Cardiac septum (tissue), 1 donor: ENCODE measurements at regions not wholly inside any gene's neighbourhood (a gene's known extent, or its start where the extent isn't known, plus 50 kb on each side); places are given as distances from the start of the nearest gene placed in this dataset.

Experiments used
- DNase-seq: peaks from one replicate; pipeline ENCODE4 v3.0.0-alpha.2; 2020; ENCODE audit warnings: low spot score
- intact Hi-C: fragments of 100-400 bp; cut with DNase I; formaldehyde crosslinking; loops from one replicate; pipeline ENCODE4 v1.14.0; 2022
- donor health status: DM: no; HTN: no; CAD: no.

- intact Hi-C loops, result no loop called here
- no peak for DNase-seq
These were observed 598.3 kb downstream of the CCDC171 start for GRCh38 chr9:16150938-16151650.

GRCh38 chr9:16152276-16153101 is 599.6 kb downstream of the CCDC171 start:
- intact Hi-C loops, result no loop called here

GRCh38 chr9:16153221-16153620 is 600.4 kb downstream of the CCDC171 start:
- no peak for DNase-seq
- intact Hi-C loops, result no loop called here

More at GRCh38 chr9:16152276-16153101, 599.6 kb downstream of the CCDC171 start:
- no peak for DNase-seq

- no peak for DNase-seq
- intact Hi-C loops, result no loop called here
These were observed 600.9 kb downstream of the CCDC171 start for GRCh38 chr9:16153741-16154140.

- no peak for DNase-seq
- intact Hi-C loops, result no loop called here
These were observed 601.8 kb downstream of the CCDC171 start for GRCh38 chr9:16154521-16155078.

GRCh38 chr9:16155878-16156277 is 603.0 kb downstream of the CCDC171 start:
- intact Hi-C loops, result no loop called here
- no peak for DNase-seq

GRCh38 chr9:16157216-16157615 is 604.4 kb downstream of the CCDC171 start:
- no peak for DNase-seq
- intact Hi-C loops, result no loop called here

- intact Hi-C loops, result no loop called here
- no peak for DNase-seq
These were observed 604.8 kb downstream of the CCDC171 start for GRCh38 chr9:16157651-16158050.

GRCh38 chr9:16158093-16158492 is 605.2 kb downstream of the CCDC171 start:
- intact Hi-C loops, result no loop called here
- no peak for DNase-seq

GRCh38 chr9:16161483-16161882 is 608.6 kb downstream of the CCDC171 start:
- DNase-seq, result no peak
- intact Hi-C loops, result no loop called here

GRCh38 chr9:16170119-16170518 is 617.3 kb downstream of the CCDC171 start:
- no peak for DNase-seq
- intact Hi-C loops, result no loop called here

GRCh38 chr9:16171911-16172310 is 619.1 kb downstream of the CCDC171 start:
- intact Hi-C loops, result no loop called here

GRCh38 chr9:16172796-16173195 is 620.0 kb downstream of the CCDC171 start:
- intact Hi-C loops, result no loop called here
- DNase-seq, result no peak

More at GRCh38 chr9:16171911-16172310, 619.1 kb downstream of the CCDC171 start:
- no peak for DNase-seq

GRCh38 chr9:16174915-16175314 is 622.1 kb downstream of the CCDC171 start:
- DNase-seq, result no peak
- intact Hi-C loops, result no loop called here

GRCh38 chr9:16175461-16175860 is 622.6 kb downstream of the CCDC171 start:
- intact Hi-C loops, result no loop called here
- DNase-seq, result no peak

- no peak for DNase-seq
- intact Hi-C loops, result no loop called here
These were observed 625.5 kb downstream of the CCDC171 start for GRCh38 chr9:16178294-16178693.

- intact Hi-C loops, result no loop called here
These were observed 626.7 kb downstream of the CCDC171 start for GRCh38 chr9:16179566-16179965.

GRCh38 chr9:16180091-16180490 is 627.2 kb downstream of the CCDC171 start:
- intact Hi-C loops, result no loop called here
- no peak for DNase-seq

More at GRCh38 chr9:16179566-16179965, 626.7 kb downstream of the CCDC171 start:
- DNase-seq, result no peak

- intact Hi-C loops, result no loop called here
- no peak for DNase-seq
These were observed 627.7 kb downstream of the CCDC171 start for GRCh38 chr9:16180546-16180945.

- DNase-seq, result no peak
- intact Hi-C loops, result no loop called here
These were observed 628.7 kb downstream of the CCDC171 start for GRCh38 chr9:16181539-16181938.

GRCh38 chr9:16182784-16183183 is 629.9 kb downstream of the CCDC171 start:
- DNase-seq, result no peak
- intact Hi-C loops, result no loop called here
